Loucy (cell line): ENCODE measurements at regions not wholly inside any gene's neighbourhood (a gene's known extent, or its start where the extent isn't known, plus 50 kb on each side); places are given as distances from the start of the nearest gene placed in this dataset.

Experiments used
- CTCF ChIP-seq: fragments of 200-600 bp; sonication (generic); conservative IDR thresholded peaks from 2 replicates; pipeline ENCODE4 v1.5.1; 2014; ENCODE audit warnings: mild to moderate bottlenecking, antibody characterized with exemption, low read length
- EZH2phosphoT487 ChIP-seq: fragments of 200-600 bp; IDR thresholded peaks from 2 replicates; pipeline ENCODE4 v1.6.1; 2018; ENCODE audit warnings: antibody characterized with exemption, mild to moderate bottlenecking, moderate library complexity, borderline replicate concordance

- no peak for TF ChIP-seq CTCF
- no peak for TF ChIP-seq EZH2phosphoT487
Measured at GRCh38 chr4:149296084-149296483, 519.6 kb downstream of the IQCM start.
